GM18499 (cell line): ENCODE measurements at regions not wholly inside any gene's neighbourhood (a gene's known extent, or its start where the extent isn't known, plus 50 kb on each side); places are given as distances from the start of the nearest gene placed in this dataset.
"Not testable (repeated sequence)": the region's sequence is repeated elsewhere in the genome, so short reads cannot be mapped to it uniquely, and the experiment has no call there.

ENCODE experiments used
- ATAC-seq: cut with Tn5 transposase; IDR thresholded peaks from one replicate; pipeline ENCODE4 v1.9.1; 2021; ENCODE audit warnings: moderate number of reproducible peaks; ENCODE audit not compliant: insufficient read depth, unreplicated experiment

GRCh38 chr7:98724591-98724990, 107.5 kb downstream of the NPTX2 start:
- ATAC-seq, result no peak

GRCh38 chr7:98727146-98727709, 110.1 kb downstream of the NPTX2 start:
- no peak for ATAC-seq

DNA sequence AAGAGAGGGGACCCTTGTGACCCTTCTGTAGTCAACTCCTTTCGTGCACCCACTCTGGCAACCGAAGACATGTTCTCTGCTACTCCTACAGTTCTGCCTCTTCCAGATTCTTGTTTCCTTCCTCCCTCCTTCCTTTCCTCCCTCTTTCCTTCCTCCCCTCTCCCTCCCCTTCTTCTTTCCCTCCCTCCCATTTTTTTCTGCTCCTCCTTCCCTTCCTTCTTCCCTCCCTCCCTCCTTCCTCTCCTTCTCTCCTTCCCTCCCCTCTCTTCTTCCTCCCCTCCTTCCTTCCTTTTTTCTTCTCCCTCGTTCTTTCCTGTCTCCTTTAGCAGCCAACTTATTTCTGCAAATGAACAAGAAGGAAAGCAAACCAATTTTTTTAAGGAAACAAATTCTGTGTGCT, 111.5 kb downstream of the NPTX2 start:
- ATAC-seq, result no peak

DNA sequence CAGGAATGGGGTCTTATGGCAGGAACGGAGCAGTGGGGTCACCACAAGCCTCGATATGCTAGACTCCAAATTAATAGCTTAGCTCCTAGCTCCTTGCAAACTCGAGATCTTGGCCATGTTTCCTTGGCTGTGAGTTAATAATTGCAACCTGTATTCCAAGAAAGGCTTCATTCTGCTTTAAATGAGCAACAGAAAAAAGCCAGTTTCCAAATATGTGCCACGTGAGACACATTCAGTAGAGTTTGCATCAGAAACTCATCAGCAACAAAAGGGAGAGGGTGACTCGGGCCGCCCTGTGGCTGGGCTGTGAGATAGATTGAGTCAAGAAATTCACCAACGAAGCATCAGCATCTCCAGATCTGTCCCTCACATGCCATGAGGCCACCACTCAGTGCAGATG, 112.0 kb downstream of the NPTX2 start:
- ATAC-seq, result no peak

GRCh38 chr7:98730326-98730725, 113.2 kb downstream of the NPTX2 start:
- no peak for ATAC-seq

- no peak for ATAC-seq
Measured at GRCh38 chr7:98731651-98732050, 114.6 kb downstream of the NPTX2 start.

- no peak for ATAC-seq
Measured at GRCh38 chr7:98733036-98733435, 116.0 kb downstream of the NPTX2 start.

GRCh38 chr7:98735801-98736200, 118.7 kb downstream of the NPTX2 start:
- ATAC-seq, result no peak

DNA sequence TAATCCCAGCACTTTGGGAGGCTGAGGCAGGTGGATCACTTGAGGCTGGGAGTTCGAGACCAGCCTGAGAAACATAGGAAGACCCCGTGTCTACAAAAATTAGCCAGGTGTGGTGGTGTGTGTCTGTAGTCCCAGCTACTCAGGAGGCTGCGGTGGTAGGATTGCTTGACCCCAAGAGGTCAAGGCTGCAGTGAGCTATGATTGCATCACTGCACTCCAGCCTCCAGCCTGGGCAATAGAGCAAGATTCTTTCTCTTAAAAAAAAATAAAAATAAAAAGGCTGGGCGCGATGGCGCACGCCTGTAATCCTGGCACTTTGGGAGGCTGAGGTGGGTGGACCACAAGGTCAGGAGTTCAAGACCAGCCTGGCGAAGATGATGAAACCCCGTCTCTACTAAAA, 119.4 kb downstream of the NPTX2 start:
- ATAC-seq, result not testable (repeated sequence)

DNA sequence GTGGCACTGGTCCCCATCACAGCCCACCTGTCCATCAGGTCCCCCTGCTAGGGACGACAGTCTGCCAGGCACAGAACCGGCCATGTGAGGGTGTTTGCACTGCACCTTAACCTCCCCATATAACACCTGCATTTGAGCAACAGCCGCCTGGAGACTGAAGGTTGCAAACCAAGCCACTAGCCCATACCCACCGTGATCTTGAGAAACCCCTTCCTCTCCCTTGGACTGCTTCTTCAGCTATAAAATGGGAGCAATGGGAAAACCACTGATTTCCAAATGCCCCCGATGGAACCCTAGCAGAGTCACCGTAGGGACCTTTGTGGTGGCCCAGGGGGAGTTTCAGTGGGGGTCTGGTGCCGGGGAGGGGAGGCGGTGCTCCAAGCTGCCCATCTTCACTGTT, 120.1 kb downstream of the NPTX2 start:
- no peak for ATAC-seq

- no peak for ATAC-seq
Measured at GRCh38 chr7:98740643-98741042, 123.6 kb downstream of the NPTX2 start.

GRCh38 chr7:98745722-98746318, 124.0 kb downstream of the TMEM130 start:
- no peak for ATAC-seq

DNA sequence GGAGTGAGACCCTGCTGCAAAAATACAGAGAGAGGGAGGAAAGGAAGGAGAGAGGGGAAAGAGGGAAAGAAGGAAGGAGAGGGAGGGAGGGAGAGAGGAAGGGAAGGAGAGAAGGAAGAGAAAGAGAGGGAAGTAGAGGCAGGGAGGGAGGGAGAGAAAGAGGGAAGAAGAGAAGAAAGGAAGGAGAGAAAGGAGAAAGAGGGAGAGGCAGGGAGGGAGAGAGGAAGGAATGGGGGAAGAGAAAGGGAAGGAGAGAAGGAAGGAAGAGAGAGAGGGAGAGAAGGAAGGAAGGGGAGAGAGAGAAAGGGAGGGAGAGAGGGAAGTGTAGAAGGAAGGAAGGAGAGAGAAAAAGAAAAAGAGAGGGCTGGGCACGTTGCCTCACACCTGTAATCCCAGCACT, 121.7 kb downstream of the TMEM130 start:
- no peak for ATAC-seq

DNA sequence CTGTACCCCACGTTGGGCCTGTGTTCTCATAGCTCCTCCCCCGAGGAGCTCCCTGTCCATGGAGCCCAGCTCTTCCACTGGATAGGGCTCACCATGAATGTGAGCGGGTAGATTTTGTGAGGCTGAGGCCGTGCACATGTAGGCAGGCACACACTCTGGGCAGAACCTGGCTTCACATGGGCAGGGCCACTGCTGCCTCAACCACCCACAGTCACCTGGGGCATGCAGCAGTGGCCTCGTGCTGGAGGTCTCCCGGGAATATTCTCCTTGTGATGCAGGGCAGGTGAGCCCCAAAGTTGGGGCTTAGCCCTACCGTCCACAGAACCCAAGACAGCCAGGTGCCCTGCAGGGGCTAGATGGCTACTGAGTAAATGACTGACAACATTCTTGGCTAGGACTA, 116.6 kb downstream of the TMEM130 start:
- ATAC-seq, result no peak

- ATAC-seq, result no peak
Measured at GRCh38 chr7:98753989-98754479, 115.8 kb downstream of the TMEM130 start.

DNA sequence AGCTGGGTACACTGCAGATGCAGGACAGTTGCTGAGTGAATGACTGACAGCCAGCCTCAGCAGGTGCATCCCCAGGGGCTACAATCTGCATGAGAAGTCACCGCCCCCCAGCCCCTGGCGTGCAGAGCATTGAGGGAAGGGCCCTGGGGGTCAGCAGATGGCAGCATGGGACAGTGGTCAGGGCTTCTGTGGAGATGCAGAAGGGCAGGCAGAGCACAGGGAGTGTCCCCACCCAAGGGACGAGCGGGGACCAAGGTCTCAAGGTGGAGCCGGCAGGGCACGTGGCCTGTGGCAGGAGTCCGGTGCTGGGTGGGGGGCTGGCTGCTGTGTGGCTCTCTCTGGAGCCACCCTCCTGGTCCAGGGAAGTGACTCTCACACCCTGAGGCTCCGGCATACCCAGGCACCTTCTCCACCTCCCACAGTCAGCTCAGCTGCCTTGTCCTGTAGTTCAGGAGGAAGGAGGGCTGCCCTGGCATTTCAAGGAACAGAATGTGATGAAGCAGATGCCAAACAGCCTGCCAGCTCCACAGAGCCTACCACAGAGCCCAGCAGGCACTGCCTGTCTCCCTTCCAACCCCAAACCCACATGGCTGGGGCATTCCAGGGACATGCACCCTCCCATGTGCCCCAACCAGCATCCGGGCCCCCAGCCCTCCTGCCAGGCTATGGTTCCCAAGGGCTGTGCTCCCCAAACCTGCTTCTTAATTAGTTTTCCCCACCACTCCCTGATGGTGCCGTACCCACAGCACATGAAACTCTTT, 114.5 kb downstream of the TMEM130 start:
- no peak for ATAC-seq

DNA sequence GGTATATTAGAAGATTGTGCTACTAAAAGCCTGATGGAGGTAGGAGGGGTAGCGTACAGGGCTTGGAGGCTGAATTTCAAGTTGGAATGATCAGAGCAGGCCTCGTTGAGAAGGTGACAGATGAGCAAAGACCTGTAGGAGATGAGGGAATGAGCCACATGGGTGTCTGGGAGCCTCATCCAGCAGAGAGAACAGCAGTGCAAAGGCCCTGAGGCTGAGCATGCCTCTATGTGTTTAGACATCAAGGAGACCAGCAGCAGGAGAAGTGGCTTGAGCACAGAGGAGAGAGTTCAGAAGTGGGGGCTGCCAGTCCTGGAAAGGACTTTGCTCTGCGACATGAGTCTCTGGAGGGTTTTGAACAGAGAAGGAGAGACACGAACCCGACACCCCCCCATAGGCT, 111.7 kb downstream of the TMEM130 start:
- ATAC-seq, result no peak

- no peak for ATAC-seq
Measured at GRCh38 chr7:98760201-98760651, 109.6 kb downstream of the TMEM130 start.

DNA sequence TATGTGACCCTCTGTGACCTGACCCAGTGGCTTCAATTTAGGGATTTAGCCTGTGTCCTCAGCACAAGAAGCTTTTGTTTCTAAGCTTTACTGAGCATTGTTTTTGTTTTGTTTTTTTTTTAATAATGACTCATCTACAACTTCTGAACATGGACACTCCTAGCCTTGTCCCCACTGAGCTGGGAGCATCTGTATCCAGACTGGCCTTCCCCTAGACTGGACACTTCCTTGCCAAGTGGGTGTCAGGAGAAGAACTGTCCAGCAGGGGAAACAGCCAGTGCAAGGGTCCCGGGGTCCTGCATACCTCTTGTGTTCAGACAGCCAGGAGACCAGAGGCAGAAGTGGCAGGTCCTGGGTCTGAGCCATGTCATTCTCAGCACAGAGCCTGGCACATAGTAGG, 108.6 kb downstream of the TMEM130 start:
- ATAC-seq, result no peak

GRCh38 chr7:98762620-98763019, 107.2 kb downstream of the TMEM130 start:
- ATAC-seq, result no peak

- no peak for ATAC-seq
Measured at GRCh38 chr7:98763441-98763840, 106.4 kb downstream of the TMEM130 start.

GRCh38 chr7:98764946-98765345, 104.9 kb downstream of the TMEM130 start:
- no peak for ATAC-seq
